ENCODE measurements at regions not wholly inside any gene's neighbourhood (a gene's known extent, or its start where the extent isn't known, plus 50 kb on each side); places are given as distances from the start of the nearest gene placed in this dataset.

GRCh38 chr1:191869790-191870312 lies 288.4 kb upstream of the RGS18 start:
- Histone ChIP-seq H3K27me3 (no peaks in the 10 kb centered on the region), H3K36me3 (no peaks in the 10 kb centered on the region), H3K9me3 (peaks cover 0 to 17% of the 10 kb centered on the region in 2 donors), H3K4me3 (no peak overlapping the region), H3K4me1 (no peaks in the 10 kb centered on the region), H3K27ac (no peak overlapping the region)
- intact Hi-C loops (cut with DNase I; ENCODE audit: low total_unique reads): no loop called here
- DNase-seq (ENCODE audit: low spot score in 2 of 2): no peak
- TF ChIP-seq POLR2A (IDR thresholded peaks at IDR 0.05): no peak
- TF ChIP-seq POLR2AphosphoS5 (IDR thresholded peaks at IDR 0.05): no peak
- no peak for TF ChIP-seq CTCF (IDR thresholded peaks at IDR 0.05)

GRCh38 chr1:191870490-191870889 lies 287.8 kb upstream of the RGS18 start:
- Histone ChIP-seq H3K4me3 (no peak overlapping the region), H3K4me1 (no peaks in the 10 kb centered on the region), H3K27ac (no peak overlapping the region), H3K36me3 (no peaks in the 10 kb centered on the region), H3K9me3 (peaks cover 0 to 10% of the 10 kb centered on the region in 2 donors), H3K27me3 (no peaks in the 10 kb centered on the region)
- TF ChIP-seq POLR2A (IDR thresholded peaks at IDR 0.05) (no peak), POLR2AphosphoS5 (IDR thresholded peaks at IDR 0.05) (no peak), CTCF (IDR thresholded peaks at IDR 0.05) (no peak)
- intact Hi-C loops (cut with DNase I; ENCODE audit: low total_unique reads): no loop called here
- no peak for DNase-seq (ENCODE audit: low spot score in 2 of 2)

GRCh38 chr1:191875994-191876393 lies 282.3 kb upstream of the RGS18 start:
- TF ChIP-seq POLR2A (IDR thresholded peaks at IDR 0.05) (no peak), CTCF (IDR thresholded peaks at IDR 0.05) (no peak), POLR2AphosphoS5 (IDR thresholded peaks at IDR 0.05) (no peak)
- Histone ChIP-seq H3K27ac (no peak overlapping the region), H3K36me3 (no peaks in the 10 kb centered on the region), H3K4me1 (no peaks in the 10 kb centered on the region), H3K9me3 (peaks cover 0 to 10% of the 10 kb centered on the region in 2 donors), H3K4me3 (no peak overlapping the region), H3K27me3 (no peaks in the 10 kb centered on the region)
- intact Hi-C loops (cut with DNase I; ENCODE audit: low total_unique reads): no loop called here
- no peak for DNase-seq (ENCODE audit: low spot score in 2 of 2)

- peaks cover 0 to 8% of the 10 kb centered on the region in 2 donors for H3K9me3 ChIP-seq
- no peak for DNase-seq (ENCODE audit: low spot score in 2 of 2)
- no peaks in the 10 kb centered on the region for H3K36me3 ChIP-seq
- TF ChIP-seq CTCF (IDR thresholded peaks at IDR 0.05) (no peak), POLR2A (IDR thresholded peaks at IDR 0.05) (no peak), POLR2AphosphoS5 (IDR thresholded peaks at IDR 0.05) (no peak)
- H3K27ac ChIP-seq: no peak overlapping the region
- no peak overlapping the region for H3K4me3 ChIP-seq
- intact Hi-C loops (cut with DNase I; ENCODE audit: low total_unique reads): no loop called here
- H3K4me1 ChIP-seq: no peaks in the 10 kb centered on the region
- no peaks in the 10 kb centered on the region for H3K27me3 ChIP-seq
Measured at GRCh38 chr1:191876631-191877030, 281.6 kb upstream of the RGS18 start.

GRCh38 chr1:191882870-191883269 lies 275.4 kb upstream of the RGS18 start:
- no peak for DNase-seq (ENCODE audit: low spot score in 2 of 2)
- no peak for TF ChIP-seq POLR2A (IDR thresholded peaks at IDR 0.05)
- no peak for TF ChIP-seq POLR2AphosphoS5 (IDR thresholded peaks at IDR 0.05)
- no peak for TF ChIP-seq CTCF (IDR thresholded peaks at IDR 0.05)
- Histone ChIP-seq H3K4me3 (no peak overlapping the region), H3K27me3 (no peaks in the 10 kb centered on the region), H3K9me3 (no peaks in the 10 kb centered on the region), H3K4me1 (no peaks in the 10 kb centered on the region), H3K36me3 (no peaks in the 10 kb centered on the region), H3K27ac (no peak overlapping the region)
- intact Hi-C loops (cut with DNase I; ENCODE audit: low total_unique reads): no loop called here
